Dedifferentiated amniotic fluid mesenchymal stem cell (primary cell): ENCODE measurements at regions not wholly inside any gene's neighbourhood (a gene's known extent, or its start where the extent isn't known, plus 50 kb on each side); places are given as distances from the start of the nearest gene placed in this dataset.
A peak's percentile ranks its signal among the peaks of the same experiment; 100 is the strongest.

ENCODE experiments used
- DNase-seq: peaks from one replicate; pipeline ENCODE4 v3.0.0-alpha.2; 2016; ENCODE audit errors: extremely low spot score

DNA sequence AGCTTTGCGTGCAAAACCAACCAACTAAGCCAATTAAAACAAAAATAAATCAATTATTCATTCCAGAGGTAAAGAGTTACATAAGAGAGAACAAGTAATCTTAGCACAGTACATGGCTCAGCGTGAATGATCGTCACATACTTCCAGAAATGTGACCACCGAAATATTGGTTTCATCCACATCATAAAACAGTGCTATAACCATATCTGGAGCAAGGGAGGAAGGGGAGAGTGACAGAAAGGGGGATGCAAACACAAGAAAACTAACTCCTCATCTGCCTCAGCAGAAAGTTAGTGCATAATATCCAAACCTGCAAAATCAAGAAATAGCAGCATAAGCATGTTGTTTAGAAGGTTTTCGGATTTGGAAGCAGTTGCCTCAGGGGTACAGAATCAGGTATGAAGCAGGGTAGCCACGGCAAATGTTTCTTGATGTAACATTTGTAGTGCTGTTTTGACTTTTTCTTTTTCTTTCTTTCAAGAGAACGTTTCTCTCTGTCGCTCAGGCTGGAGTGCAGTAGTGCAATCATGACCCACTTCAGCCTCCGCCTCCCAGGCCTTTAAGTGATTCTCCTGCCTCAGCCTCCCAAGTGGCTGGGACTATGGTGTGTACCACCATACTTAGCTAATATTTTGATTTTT lies 93.9 kb upstream of the EGLN3 start:
- no peak for DNase-seq

DNA sequence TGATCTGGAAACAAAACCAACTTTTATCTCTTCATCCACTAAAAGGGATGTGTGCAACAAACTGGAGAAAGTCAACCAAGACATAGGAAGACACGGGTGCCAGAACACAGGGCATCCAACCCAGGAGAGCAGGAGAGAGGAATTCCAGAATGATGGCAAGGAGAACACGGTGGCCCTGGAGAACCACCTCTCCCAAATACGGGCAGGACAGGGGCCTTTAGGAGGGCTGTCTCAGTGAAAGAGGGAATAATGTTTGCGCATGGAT lies 93.4 kb upstream of the EGLN3 start:
- DNase-seq: no peak

DNA sequence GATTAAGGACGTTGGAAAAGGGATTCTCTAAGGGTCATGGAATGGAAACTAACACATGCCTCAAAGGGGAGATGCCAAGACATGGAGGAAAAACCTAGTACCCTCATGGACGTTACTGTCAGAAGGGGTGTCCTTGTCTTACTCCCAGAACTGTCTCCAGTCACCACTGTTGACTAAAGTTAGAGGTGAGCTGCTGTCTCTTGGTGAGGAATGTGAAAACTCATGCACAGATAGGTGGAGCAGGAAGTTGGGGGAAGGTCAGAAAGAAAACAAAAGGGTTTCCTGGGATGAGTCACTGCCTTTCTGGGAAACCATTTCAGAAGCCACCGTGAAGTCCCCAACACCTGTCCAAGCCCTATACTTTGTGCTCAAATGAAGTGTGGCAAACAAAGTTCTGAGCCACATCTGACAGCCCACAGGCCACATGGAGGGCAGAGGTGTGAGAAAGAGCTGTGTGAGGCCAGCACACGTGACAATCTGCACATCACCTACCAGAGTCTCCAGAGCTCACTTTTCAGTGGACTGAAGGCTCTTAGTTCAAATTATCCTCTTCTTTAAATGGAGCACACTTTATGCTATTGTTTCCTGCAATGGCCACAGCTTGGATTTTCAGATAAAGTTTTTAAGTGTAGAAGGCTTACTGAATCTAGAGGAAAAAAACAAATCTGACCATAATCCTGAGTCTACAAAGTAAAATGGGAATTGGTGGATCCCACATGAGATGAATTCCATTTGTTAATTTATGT lies 92.9 kb upstream of the EGLN3 start:
- no peak for DNase-seq

DNA sequence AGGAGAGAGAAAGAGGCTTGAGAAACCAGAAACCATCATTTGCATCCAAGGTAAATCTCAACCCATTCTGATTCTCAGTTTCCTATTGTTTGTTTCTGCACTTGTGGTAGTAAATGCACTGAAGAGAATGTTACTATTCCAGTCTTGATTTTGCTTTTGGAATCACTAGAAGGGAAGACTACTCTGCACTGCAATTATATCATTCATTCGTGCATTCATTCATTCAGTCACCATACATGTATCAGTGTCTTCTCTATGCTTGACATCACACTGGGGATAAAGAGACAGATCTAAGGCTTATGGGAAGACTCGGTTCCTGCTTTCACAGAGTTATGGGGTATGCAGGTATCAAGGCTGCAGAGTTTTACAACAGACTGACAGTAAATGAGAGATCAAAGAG lies 90.3 kb upstream of the EGLN3 start:
- DNase-seq: no peak

DNA sequence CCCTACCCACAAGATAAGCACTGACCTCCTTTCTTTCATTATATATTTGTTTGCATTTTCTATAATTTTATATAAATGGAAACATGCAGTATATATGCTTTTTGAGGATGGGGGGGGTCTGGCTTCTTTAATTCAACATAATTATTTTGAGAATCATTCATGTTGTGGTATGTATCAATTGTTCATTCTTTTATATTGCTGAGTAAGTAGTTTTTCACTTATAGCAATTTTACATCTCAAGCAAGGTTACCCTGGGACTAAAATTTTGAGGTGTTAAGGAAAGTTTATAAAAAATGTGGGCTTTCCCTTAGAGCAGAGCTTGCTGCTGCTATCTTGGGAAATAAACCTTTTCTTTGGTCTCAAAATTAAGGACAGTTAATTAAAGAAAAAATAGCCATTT lies 89.9 kb upstream of the EGLN3 start:
- DNase-seq: no peak

DNA sequence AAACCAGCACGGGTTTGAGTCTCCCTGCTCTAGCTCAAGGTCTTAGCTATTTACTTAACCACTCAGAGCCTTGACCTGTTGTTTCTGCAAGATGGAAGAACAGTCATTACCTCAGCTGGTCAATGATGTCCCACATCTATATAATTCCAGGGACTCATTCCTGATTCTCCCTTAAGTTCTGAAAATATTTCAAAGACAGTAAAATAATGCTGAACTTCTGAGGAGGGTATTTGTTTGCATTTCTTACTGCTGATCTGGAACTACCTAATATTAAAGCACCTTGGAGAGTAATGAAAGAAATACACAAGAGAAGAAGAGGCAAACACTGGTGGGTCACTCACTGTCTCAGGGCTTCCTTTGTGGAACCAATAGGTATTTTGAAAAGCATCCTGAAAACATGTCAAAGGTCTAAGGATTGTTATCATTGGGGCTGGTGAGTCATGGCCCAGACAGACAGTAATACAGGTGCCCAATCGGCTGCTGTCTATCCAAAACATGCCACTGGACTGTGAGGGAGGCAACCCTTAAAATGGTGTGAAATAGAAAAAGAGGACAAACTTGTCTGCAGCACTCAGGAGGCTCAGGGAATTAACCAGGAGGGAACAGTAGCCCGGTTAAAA lies 88.7 kb upstream of the EGLN3 start:
- no peak for DNase-seq

DNA sequence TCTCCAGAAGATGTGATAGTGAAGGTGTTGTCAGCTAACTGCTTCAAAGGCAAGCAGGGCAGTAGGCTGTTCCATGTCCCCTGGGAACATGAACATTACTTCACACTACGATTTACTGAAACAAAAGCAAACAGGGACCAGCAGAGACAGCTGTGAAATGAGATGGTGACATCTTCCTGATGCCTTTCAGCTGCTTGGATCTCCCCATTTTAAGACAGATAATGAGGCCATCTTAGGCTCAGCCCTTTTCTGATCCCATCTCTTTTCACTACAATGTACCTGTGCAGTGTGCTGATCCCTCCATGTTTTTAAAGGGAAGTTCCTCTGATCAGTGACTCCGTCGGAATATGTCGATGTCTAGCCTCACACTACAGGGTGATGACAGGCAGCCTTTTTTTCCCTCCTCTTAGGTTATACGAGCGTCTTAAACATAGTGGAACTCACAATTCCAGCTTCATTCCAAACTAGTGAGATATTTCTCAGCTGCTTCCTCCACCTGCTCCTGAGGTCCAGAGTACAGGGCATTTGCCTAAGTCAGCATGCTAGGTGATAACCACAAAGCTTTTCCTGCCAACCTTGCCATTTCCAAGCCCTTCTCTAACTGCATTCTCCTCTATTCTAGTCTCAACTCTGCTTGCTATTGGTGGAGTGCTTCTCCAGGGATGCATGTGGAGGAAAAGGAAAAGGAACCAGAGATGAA lies 87.6 kb upstream of the EGLN3 start:
- no peak for DNase-seq

DNA sequence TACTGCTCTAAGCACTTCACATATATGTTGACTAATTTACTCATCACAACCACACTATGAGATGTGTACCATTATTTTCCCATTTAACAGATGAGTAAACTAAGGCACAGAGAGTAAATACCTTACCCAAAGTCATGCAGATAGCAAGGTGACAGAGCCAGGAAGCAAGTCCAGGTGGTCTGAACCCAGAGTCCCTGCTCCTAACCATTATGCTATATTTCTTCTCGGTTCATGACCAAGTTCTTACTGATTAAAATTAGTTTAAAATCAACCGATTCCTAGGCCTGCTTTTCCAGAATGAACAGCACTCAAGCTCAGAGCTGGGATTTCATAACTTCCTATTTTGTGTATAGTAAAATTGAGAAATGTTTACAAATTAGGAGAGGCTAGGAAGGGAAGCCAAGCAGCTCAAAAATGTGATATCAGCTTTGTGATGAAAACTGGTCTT lies 85.5 kb upstream of the EGLN3 start:
- no peak for DNase-seq

DNA sequence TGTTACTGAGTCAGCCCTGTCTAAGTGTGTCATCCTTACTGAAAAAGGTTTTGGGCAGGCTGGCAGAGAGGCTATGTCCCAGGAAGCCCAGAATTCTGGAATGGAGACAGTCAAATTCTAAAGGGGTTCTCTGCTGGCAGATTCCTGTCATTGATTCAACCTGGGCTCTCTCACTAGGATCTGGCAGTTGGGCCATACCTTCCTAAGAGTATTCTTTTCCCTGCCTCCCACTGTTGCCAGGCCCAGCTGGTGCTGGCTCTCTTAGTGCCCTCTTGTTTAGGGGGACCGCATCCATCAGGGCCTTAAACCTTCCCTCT lies 85.0 kb upstream of the EGLN3 start:
- no peak for DNase-seq

DNA sequence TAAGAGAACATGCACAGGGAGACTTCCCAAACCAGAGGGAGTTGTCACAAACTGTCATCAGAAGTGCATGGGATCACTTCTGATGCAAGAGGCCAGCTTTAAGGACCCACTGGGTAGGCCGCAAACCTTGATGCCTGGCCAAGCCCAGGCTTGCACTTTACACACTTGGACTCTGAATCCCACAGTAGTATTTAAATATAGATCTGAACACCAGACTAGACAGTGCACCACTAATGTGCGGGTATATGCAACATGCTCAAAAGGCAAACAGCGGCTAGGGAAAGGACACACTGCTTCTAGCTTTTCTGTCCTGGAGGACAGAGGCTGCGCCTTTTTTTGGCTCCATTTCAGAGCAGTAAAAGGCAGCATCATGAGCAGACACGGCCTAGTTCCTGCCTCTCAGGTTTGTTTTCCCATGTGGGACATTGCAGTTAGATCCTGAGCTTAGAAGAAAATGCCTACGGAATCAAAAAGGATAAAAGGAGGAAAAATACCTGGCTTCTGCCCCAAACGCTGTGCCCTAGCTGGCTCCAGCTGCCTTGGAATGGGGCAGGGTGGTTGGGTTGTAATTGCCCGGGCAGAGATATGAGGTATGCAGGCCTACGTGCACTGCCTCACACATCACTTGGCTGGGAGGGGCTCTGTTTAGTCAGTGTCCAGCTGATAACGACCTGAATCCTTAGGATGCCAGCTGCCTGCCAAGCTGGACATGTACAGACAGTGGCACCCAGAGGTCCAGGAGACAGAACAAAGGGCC lies 84.5 kb upstream of the EGLN3 start:
- no peak for DNase-seq

DNA sequence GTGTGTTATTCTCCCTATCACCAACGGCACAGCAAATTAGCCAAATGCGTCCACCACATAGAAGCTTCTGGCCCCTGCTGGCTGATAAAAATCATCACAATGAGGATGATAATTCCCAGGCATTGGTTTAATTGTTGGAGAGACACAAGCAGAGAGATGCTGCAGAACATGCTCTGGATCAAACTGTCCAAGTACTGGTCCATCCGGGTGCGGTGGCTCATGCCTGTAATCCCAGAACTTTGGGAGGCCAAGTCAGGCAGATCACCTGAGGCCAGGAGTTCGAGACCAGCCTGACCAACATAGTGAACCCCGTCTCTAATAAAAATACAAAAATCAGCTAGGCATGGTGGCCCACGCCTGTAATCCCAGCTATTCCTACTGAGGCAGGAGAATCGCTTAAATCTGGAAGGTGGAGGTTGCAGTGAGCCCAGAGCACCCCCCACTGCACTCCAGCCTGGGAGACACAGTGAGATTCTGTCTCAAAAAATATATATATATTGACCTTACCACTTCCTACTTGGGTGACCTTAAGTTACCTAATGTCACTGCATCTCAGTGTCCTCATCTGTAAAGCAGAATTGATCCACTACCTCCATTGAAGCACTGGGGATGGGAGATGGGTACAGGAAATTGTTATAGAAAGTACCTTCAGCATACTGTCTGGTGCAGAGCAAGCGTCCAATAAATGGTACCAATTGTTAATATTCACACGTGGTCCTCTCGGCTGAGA lies 83.7 kb upstream of the EGLN3 start:
- no peak for DNase-seq

DNA sequence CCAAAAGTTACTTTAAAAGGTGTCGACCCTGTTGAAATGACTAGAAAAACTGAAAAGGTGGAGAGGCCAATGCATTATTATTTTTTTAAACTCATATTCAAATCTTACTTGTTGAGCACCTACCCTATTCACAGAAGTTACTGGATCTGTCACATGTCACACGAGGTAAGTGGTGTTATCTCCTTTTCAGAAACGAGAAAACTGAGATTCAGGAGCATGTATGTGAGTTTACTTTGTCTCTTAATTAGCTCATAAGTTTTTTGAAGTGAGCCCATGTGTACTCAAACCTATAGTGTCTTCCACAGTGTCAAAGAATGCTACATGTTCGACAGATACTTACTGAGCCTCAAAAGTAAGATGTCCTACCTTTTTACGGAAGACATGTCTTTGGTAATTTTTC lies 81.8 kb upstream of the EGLN3 start:
- DNase-seq: no peak

DNA sequence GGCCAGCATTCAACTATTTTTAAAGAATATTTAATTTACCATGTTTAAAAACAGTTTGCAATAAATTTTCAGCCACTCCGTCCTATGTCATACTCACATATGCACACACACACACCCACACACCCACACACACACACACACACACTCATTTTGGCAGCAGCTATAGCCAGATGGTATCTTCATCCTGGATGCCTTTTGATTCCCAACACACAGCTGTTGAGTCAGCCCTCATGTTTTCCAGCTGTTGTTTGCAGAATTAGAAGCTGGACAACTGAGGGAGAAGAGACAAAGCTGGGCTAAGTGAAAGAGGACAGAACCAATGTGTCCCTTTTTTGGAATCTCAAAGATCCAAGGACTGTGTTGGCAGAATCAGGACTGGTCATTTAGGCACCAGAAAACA lies 80.0 kb upstream of the EGLN3 start:
- DNase-seq: peak; percentile 66

DNA sequence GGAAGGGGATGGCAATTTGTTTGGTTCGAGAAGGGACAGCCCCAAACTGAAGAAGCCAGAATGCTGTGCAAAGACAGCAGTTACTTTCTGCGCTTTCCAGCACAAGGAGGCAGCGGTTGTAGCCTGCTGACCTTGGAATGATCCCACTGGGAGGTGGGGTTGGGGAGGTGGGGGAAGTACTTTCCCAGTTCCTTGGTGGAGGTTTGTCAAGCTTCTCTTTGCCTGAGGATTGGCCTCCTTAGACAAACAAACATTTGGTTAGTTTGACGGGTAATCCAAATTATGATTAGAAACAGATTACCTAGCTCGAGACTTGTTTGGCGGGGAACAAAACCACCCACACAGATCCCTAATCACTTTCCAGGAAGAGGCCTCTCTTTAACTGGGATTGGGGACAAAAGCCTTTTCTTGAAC lies 79.1 kb upstream of the EGLN3 start:
- peak; percentile 15 for DNase-seq

DNA sequence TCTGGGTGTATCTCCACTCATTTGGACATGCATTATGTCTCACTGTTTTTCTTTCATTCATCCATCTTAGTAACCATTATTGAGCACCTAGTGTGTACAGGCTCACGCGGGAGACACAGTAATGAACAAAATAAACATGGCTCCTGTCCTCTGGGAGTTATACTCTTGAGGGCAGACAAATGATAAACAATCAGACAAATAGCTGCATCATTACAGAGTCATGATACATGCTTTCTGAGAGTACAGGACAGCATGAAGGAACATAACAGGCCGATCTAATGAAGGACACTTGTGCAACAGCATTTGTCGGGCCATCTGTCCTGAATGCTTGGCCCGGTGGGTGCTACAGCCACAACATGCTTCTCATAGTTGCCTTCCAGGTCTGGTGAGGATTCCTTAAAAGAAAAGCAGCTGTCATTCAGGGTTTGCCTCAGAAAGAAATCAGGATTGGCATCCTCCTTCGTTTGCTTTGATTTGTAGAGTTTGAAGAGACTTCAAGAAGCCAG lies 77.2 kb upstream of the EGLN3 start:
- DNase-seq: no peak

DNA sequence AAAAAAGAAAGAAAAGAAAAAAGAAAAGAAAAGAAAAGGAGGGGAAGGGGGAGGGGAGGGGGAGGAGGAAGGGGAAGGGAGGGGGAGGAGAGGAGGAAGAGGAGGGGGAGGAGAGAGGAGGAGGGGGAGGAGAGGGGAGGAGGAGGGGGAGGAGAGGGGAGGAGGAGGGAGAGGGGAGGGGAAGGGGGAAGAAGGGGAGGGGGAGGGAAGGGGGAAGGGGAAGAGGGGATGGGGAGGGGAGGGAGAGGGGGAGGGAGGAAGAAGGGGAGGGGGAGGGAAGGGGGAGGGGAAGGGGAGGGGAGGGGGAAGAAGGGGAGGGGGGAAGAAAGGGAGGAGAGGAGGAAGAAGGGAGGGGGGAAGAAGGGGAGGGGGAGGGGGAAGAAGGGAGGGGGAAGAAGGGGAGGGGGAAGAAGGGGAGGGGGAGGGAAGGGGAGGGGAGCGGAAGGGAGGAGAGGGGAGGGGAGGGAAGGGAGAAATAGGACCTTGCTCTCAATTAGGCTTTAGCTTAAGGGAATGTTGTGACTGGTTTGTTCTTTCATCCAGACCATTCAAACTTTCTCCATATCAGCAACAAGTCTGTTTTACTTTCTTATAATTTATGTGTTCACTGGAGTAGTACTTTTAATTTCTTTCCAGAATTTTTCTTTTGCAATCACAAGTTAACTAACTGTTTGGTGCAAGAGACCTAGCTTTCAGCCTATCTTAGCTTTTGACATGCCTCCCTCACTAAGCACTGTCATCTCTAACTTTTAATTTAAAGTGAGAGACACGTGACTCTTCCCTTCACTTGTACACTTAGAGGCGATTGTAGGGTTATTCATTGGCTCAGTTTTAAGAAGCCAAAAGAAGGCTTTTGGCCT lies 76.5 kb upstream of the EGLN3 start:
- no peak for DNase-seq

DNA sequence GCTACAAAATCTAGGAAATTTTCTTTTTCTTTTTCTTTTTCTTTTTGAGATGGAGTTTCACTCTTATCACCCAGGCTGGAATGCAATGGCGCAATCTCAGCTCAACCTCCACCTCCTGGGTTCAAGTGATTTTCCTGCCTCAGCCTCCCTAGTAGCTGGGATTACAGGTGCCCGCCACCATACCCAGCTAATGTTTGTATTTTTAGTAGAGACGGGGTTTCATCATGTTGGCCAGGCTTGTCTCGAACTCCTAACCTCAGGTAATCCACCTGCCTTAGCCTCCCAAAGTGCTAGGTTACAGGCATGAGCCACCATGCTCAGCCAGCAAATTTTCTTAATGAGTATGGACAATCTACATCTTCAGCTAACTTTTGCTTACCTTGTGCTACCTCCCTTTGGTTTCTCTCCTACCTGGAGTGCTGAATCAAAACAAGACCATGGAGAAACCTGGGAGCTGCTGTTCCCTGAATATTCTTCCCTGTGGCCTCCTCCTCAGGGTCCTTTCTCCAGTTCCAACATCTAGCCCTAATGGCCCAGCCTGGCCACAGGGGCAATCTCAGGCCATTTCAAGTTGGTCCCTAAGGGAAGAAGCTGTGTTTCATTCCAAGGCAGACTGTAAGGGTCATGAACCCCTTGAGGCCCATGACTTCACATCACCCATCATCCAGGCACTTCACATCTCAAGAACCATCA lies 74.6 kb upstream of the EGLN3 start:
- DNase-seq: no peak

DNA sequence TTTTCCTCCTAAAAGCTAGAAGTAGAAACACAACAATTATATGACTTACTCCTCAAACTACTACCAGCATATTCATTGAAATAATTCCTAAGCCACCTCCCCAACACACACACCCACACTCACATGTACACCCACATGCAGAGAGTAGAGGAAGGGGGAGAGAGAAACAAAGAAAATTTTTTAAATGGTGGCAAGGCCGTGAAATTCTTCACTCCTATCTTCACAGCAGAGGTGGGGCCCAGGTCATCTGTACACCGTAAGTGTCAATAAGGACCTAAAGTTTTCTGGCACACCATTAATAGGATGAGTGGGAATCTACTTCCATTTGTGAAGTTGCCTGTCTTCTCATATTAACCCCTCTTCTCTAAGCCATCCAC lies 73.9 kb upstream of the EGLN3 start:
- DNase-seq: no peak

DNA sequence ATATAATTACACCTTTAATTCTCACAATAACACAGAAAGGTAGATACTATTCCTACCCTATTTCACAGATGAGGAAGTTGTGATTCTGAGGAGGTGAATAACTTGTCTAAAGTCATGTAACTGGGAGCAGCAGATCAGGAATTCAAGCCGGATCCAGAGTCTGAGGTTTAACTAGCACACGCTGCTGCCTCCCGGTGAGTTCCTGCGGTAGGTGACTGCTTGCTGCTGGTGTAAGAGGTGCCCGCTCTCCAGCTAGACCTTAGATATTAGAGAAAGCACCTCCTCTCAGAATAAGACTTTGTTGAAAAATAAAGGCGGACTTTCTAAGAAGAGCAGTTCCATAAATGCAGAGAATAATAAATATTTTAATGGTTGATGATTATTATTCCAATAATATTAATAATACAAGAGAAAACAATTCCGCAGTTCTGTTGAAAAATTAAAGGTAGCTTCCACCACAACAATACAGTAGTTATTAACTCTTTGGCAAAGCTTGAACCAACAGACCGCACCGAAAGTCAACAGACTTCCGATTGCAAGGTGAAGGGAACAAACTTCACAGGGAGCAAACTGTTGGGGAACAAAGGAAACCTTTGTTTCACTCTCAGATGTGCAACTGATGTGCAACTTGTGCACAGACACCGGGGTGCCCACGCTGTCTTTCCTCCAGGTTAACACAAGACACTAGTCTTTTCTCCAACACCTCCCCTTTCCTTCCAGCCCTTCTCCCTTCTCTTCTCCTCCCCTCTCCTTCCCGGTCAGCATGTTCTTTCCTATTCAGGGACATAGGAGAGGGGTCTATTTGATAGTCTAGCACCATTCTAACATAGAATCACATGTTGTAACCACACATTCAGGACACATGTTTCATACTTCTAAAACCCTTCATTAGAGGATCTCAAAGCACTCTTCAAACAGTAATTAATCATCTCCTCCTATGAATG lies 73.2 kb upstream of the EGLN3 start:
- no peak for DNase-seq
